ENCODE measurements at regions not wholly inside any gene's neighbourhood (a gene's known extent, or its start where the extent isn't known, plus 50 kb on each side); places are given as distances from the start of the nearest gene placed in this dataset.

- H3K18ac ChIP-seq (ENCODE audit: insufficient read length, low read depth, low read length): no peak overlapping the region
- Mint-ChIP-seq H3K36me3 (ENCODE audit: insufficient read depth in 1 of 3, low read depth in 3 of 3) (peaks cover 9 to 29% (median 11%) of the 10 kb centered on the region in 3 experiments), H3K27me3 (ENCODE audit: low read depth) (no peaks in the 10 kb centered on the region; the same call in 1 of the 2 replicates), H3K27ac (no peak overlapping the region), H3K4me1 (peaks cover 1% of the 10 kb centered on the region in 2 experiments; a peak in 2 of 4 replicates), H3K4me3 (no peak overlapping the region), H3K9me3 (peaks cover 20 to 22% of the 10 kb centered on the region in 2 experiments)
- no peak overlapping the region for H4K91ac ChIP-seq (ENCODE audit: insufficient read length, low read depth, low read length)
- H2BK20ac ChIP-seq (ENCODE audit: low read depth, low read length, poor library complexity, severe bottlenecking): no peak overlapping the region
- no peak overlapping the region for H2BK120ac ChIP-seq (ENCODE audit: low read depth, low read length, poor library complexity, severe bottlenecking)
- no peak overlapping the region for H2AK5ac ChIP-seq (ENCODE audit: insufficient read length, low read length)
- no peak overlapping the region for H3K9ac ChIP-seq (ENCODE audit: extremely low read depth, insufficient read length, low read length)
- no peak overlapping the region for H3K23ac ChIP-seq (ENCODE audit: insufficient read length, low read depth, low read length)
- H3K79me2 ChIP-seq (ENCODE audit: insufficient read depth, low read length): no peaks in the 10 kb centered on the region
- no peak overlapping the region for H3K27ac ChIP-seq (ENCODE audit: insufficient read length, low read depth, low read length)
- H3K79me1 ChIP-seq (ENCODE audit: insufficient read depth, low read depth, low read length, poor library complexity, severe bottlenecking): no peaks in the 10 kb centered on the region
- no peak overlapping the region for H3T11ph ChIP-seq (ENCODE audit: low read length)
- H3K23me2 ChIP-seq (ENCODE audit: insufficient read length, low read depth, low read length, poor library complexity, severe bottlenecking): no peaks in the 10 kb centered on the region
- H4K8ac ChIP-seq (replicated peaks; ENCODE audit: insufficient read length, low read depth, low read length): no peak overlapping the region
- no peak overlapping the region for H3K4me2 ChIP-seq (ENCODE audit: insufficient read depth, insufficient read length, low read length)
- no peak for DNase-seq
- H3K4ac ChIP-seq (ENCODE audit: low read depth, low read length): no peak overlapping the region
- TF ChIP-seq CTCF (conservative IDR thresholded peaks at IDR 0.05): peak; percentile 61
- H2BK5ac ChIP-seq (ENCODE audit: insufficient read length, low read length): no peak overlapping the region
- H3K9me3 ChIP-seq (ENCODE audit: control insufficient read depth, low read depth, low read length): no peaks in the 10 kb centered on the region
- H4K5ac ChIP-seq (ENCODE audit: insufficient read length, low read depth, low read length): no peak overlapping the region
- no peak overlapping the region for H2AFZ ChIP-seq (ENCODE audit: low read length)
- H2BK12ac ChIP-seq (ENCODE audit: insufficient read length, low read depth, low read length): no peak overlapping the region
- no peak overlapping the region for H2BK15ac ChIP-seq (ENCODE audit: low read depth, low read length)
- no peaks in the 10 kb centered on the region for H3K27me3 ChIP-seq (ENCODE audit: insufficient read depth, low read length)
- no peak overlapping the region for H3K14ac ChIP-seq (ENCODE audit: insufficient read depth, low read length)
- WGBS (ENCODE audit: extremely low coverage, insufficient read length, low lambda C conversion rate): no CpG with 5 or more reads among the region's 1 CpG
- H4K20me1 ChIP-seq (ENCODE audit: control insufficient read depth, insufficient read depth, insufficient read length): no peaks in the 10 kb centered on the region
- no peak overlapping the region for H3K56ac ChIP-seq (ENCODE audit: insufficient read length, low read depth, low read length)
- H3K4me1 ChIP-seq (ENCODE audit: insufficient read depth, low read length): no peaks in the 10 kb centered on the region
These were observed 1005.9 kb downstream of the ZPLD1 start for GRCh38 chr3:103440539-103441203.
